Neuronal stem cell (in vitro differentiated cells): ENCODE measurements at regions not wholly inside any gene's neighbourhood (a gene's known extent, or its start where the extent isn't known, plus 50 kb on each side); places are given as distances from the start of the nearest gene placed in this dataset.

Experiments used
- DNase-seq: peaks from one replicate; pipeline ENCODE4 v3.0.0-alpha.2; 2013; ENCODE audit warnings: low spot score
- H2AFZ ChIP-seq: one replicate; pipeline ENCODE4 v1.6.1; 2013; ENCODE audit warnings: mild to moderate bottlenecking, low read length, inconsistent platforms
- H2AK5ac ChIP-seq: 2 replicates; pipeline ENCODE4 v1.6.1; 2013; ENCODE audit warnings: low read depth, mild to moderate bottlenecking, inconsistent platforms, low read length, moderate library complexity, mixed read lengths
- H2BK120ac ChIP-seq: 2 replicates; pipeline ENCODE4 v1.6.1; 2013; ENCODE audit warnings: low read depth, mild to moderate bottlenecking, inconsistent platforms, low read length, moderate library complexity, mixed read lengths
- H2BK12ac ChIP-seq: one replicate; pipeline ENCODE4 v1.6.1; 2013; ENCODE audit warnings: low read length, inconsistent platforms
- H2BK15ac ChIP-seq: 2 replicates; pipeline ENCODE4 v1.6.1; 2013; ENCODE audit warnings: mild to moderate bottlenecking, low read length, inconsistent platforms, mixed read lengths
- H2BK5ac ChIP-seq: one replicate; pipeline ENCODE4 v1.6.1; 2013; ENCODE audit warnings: inconsistent platforms, mild to moderate bottlenecking, low read length, moderate library complexity
- H3K14ac ChIP-seq: one replicate; pipeline ENCODE4 v1.6.1; 2013; ENCODE audit warnings: low read length, inconsistent platforms
- H3K18ac ChIP-seq: 2 replicates; pipeline ENCODE4 v1.6.1; 2013; ENCODE audit warnings: low read length, inconsistent platforms
- H3K23ac ChIP-seq: 2 replicates; pipeline ENCODE4 v1.6.1; 2013; ENCODE audit warnings: low read depth, mild to moderate bottlenecking, mixed read lengths, low read length, inconsistent platforms; ENCODE audit not compliant: poor library complexity
- H3K27ac ChIP-seq: replicated peaks from 3 replicates; pipeline ENCODE4 v1.5.1; 2013; ENCODE audit warnings: low read length, inconsistent platforms
- H3K27me3 ChIP-seq, 3 experiments: 2 replicates each; pipeline ENCODE4 v1.6.1; 2013; ENCODE audit warnings: low read length in 3 of 3, mild to moderate bottlenecking in 2 of 3, inconsistent platforms in 1 of 3, low read depth in 1 of 3, mixed read lengths in 1 of 3, moderate library complexity in 1 of 3; ENCODE audit not compliant: control insufficient read depth in 3 of 3, insufficient read depth in 3 of 3
- H3K36me3 ChIP-seq, 2 donors: replicated peaks in 1 of 2; 2 replicates each; pipeline ENCODE4 v1.6.1; 2013; ENCODE audit warnings: low read length in 2 of 2; ENCODE audit not compliant: control insufficient read depth in 2 of 2, insufficient read depth in 2 of 2
- H3K4ac ChIP-seq: 2 replicates; pipeline ENCODE4 v1.6.1; 2013; ENCODE audit warnings: inconsistent platforms, mild to moderate bottlenecking, low read length, moderate library complexity
- H3K4me1 ChIP-seq, 2 donors: 1 replicate in 1 of 2; 2 replicates in 1 of 2; pipeline ENCODE4 v1.6.1; 2013; ENCODE audit warnings: low read length in 2 of 2, low read depth in 1 of 2; ENCODE audit not compliant: control insufficient read depth in 2 of 2, insufficient read depth in 1 of 2
- H3K4me2 ChIP-seq: one replicate; pipeline ENCODE4 v1.6.1; 2013; ENCODE audit warnings: mild to moderate bottlenecking, low read length, inconsistent platforms; ENCODE audit not compliant: insufficient read depth, poor library complexity, severe bottlenecking
- H3K4me3 ChIP-seq, 2 donors: 2 replicates each; pipeline ENCODE4 v1.5.1; 2013; ENCODE audit warnings: low read length in 2 of 2, mild to moderate bottlenecking in 2 of 2, inconsistent platforms in 1 of 2, moderate library complexity in 1 of 2
- H3K79me1 ChIP-seq: one replicate; pipeline ENCODE4 v1.6.1; 2013; ENCODE audit warnings: low read depth, mild to moderate bottlenecking, inconsistent platforms, low read length, moderate library complexity
- H3K9ac ChIP-seq: one replicate; pipeline ENCODE4 v1.6.1; 2013; ENCODE audit warnings: mild to moderate bottlenecking, low read depth, low read length, inconsistent platforms; ENCODE audit not compliant: poor library complexity
- H3K9me3 ChIP-seq, 2 donors: replicated peaks in 1 of 2; 2 replicates each; pipeline versions ENCODE3 to v1.6.1; 2013; ENCODE audit warnings: low read length in 2 of 2, mild to moderate bottlenecking in 2 of 2, inconsistent platforms in 1 of 2, low read depth in 1 of 2, mixed read lengths in 1 of 2, moderate library complexity in 1 of 2; ENCODE audit not compliant: control insufficient read depth in 2 of 2, insufficient read depth in 1 of 2
- H4K8ac ChIP-seq: one replicate; pipeline ENCODE4 v1.6.1; 2013; ENCODE audit warnings: low read depth, mild to moderate bottlenecking, inconsistent platforms, low read length, moderate library complexity
- H4K91ac ChIP-seq: one replicate; pipeline ENCODE4 v1.6.1; 2013; ENCODE audit warnings: low read length, low read depth, mild to moderate bottlenecking, inconsistent platforms; ENCODE audit not compliant: poor library complexity
- WGBS, 2 donors: extraction: QIAGEN DNeasy Blood & Tissue Kit; methylation state at CpG; one replicate each; pipeline ENCODE4 v1.1.7; 2013; ENCODE audit warnings: missing lambda C conversion rate in 2 of 2, mixed read lengths in 1 of 2; ENCODE audit not compliant: insufficient read length in 2 of 2, insufficient replicate concordance in 1 of 2; ENCODE audit errors: extremely low coverage in 2 of 2; 5-methylcytosine and 5-hydroxymethylcytosine counted together

DNA sequence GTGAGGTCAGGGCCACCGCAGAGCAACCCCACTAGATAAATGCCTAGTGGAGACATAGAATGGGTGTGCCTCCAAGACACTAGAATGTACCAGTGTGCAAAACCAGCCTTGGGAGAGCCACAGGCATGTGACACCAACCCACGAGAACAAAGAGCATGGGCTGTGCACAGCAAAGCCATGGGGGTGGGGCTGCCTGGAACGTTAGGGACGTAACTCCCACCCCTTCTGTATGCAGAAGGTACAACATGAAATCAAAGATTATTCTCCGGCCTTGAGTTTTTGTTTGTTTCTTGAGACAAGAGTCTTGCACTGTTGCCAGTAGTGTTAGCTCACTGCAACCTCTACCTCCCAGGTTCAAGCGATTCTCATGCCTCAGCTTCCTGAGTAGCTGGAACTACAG is 99.5 kb downstream of the MID1IP1 start:
- Histone ChIP-seq H3K9me3 (no peaks in the 10 kb centered on the region), H2BK120ac (no peak overlapping the region), H2AK5ac (no peak overlapping the region), H2BK15ac (no peak overlapping the region), H3K27ac (no peak overlapping the region), H2BK5ac (no peak overlapping the region), H3K79me1 (no peaks in the 10 kb centered on the region), H3K18ac (no peak overlapping the region), H3K9ac (no peak overlapping the region), H3K36me3 (no peaks in the 10 kb centered on the region), H3K4ac (no peak overlapping the region), H3K27me3 (peaks cover 0 to 4% (median 0%) of the 10 kb centered on the region in 3 experiments), H3K4me1 (peaks cover 0 to 1% of the 10 kb centered on the region in 2 donors), H3K4me3 (no peak overlapping the region), H2BK12ac (no peak overlapping the region), H3K23ac (no peak overlapping the region), H3K4me2 (no peak overlapping the region), H3K14ac (no peak overlapping the region), H2AFZ (no peak overlapping the region), H4K8ac (no peak overlapping the region), H4K91ac (no peak overlapping the region)
- no peak for DNase-seq
- WGBS, 2 donors: no CpG with 5 or more reads among the region's 6 CpGs

GRCh38 chrX:38902972-38903492 is 101.8 kb downstream of the MID1IP1 start:
- no peak overlapping the region for H3K23ac ChIP-seq
- H3K14ac ChIP-seq: peak overlapping the region; percentile 21
- no peak overlapping the region for H3K9ac ChIP-seq
- H2BK15ac ChIP-seq: no peak overlapping the region
- no peak overlapping the region for H3K27ac ChIP-seq
- no peak overlapping the region for H4K91ac ChIP-seq
- no peaks in the 10 kb centered on the region for H3K9me3 ChIP-seq
- H3K4me2 ChIP-seq: no peak overlapping the region
- H2BK12ac ChIP-seq: no peak overlapping the region
- H2AFZ ChIP-seq: no peak overlapping the region
- no peaks in the 10 kb centered on the region for H3K79me1 ChIP-seq
- H3K27me3 ChIP-seq: peaks cover 0 to 4% (median 0%) of the 10 kb centered on the region in 3 experiments
- no peak overlapping the region for H2BK5ac ChIP-seq
- no peak overlapping the region for H3K4me3 ChIP-seq
- no peak overlapping the region for H3K18ac ChIP-seq
- no peak overlapping the region for H2BK120ac ChIP-seq
- no CpG with 5 or more reads among the region's 13 CpGs for WGBS, 2 donors
- H3K4ac ChIP-seq: no peak overlapping the region
- H4K8ac ChIP-seq: no peak overlapping the region
- peaks cover 0 to 2% of the 10 kb centered on the region in 2 donors for H3K4me1 ChIP-seq
- no peak for DNase-seq
- H3K36me3 ChIP-seq: no peaks in the 10 kb centered on the region
- no peak overlapping the region for H2AK5ac ChIP-seq

- Histone ChIP-seq H2AFZ (no peak overlapping the region), H3K23ac (no peak overlapping the region), H2BK15ac (no peak overlapping the region), H3K27me3 (no peaks in the 10 kb centered on the region), H3K79me1 (no peaks in the 10 kb centered on the region), H2BK5ac (no peak overlapping the region), H3K4me3 (no peak overlapping the region), H2BK12ac (no peak overlapping the region), H4K91ac (no peak overlapping the region), H2BK120ac (no peak overlapping the region), H3K9ac (no peak overlapping the region), H3K36me3 (no peaks in the 10 kb centered on the region), H4K8ac (no peak overlapping the region), H3K14ac (no peak overlapping the region), H2AK5ac (no peak overlapping the region), H3K4me2 (no peak overlapping the region), H3K4ac (no peak overlapping the region), H3K4me1 (no peaks in the 10 kb centered on the region), H3K27ac (no peak overlapping the region), H3K18ac (no peak overlapping the region), H3K9me3 (no peaks in the 10 kb centered on the region)
- DNase-seq: no peak
- no CpG with 5 or more reads among the region's 6 CpGs for WGBS, 2 donors
Measured at GRCh38 chrX:38916801-38917200, 115.5 kb downstream of the MID1IP1 start.

DNA sequence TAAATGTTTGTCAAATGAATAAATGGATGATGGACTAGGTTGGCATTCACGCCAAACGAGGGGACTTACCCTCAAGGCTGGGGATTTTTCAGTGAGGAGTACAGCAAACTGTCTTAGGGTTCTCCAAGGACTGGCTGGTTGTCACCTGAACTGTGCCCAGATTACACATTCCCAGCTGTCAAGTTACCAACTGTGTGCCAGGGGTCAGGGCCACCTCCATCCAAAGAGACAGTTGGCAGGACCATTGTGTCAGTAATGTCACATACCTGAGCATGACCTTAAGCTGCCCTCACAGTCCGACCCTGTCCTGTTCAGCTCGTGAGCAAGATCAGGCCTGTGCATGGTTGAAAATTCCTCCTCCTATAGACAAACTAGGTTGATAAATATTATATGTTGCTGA is 116.7 kb downstream of the MID1IP1 start:
- H3K79me1 ChIP-seq: no peaks in the 10 kb centered on the region
- H3K27me3 ChIP-seq: no peaks in the 10 kb centered on the region
- H3K14ac ChIP-seq: no peak overlapping the region
- no peaks in the 10 kb centered on the region for H3K4me1 ChIP-seq
- H3K4ac ChIP-seq: no peak overlapping the region
- no peak overlapping the region for H3K23ac ChIP-seq
- no peak overlapping the region for H3K18ac ChIP-seq
- no peak overlapping the region for H3K4me2 ChIP-seq
- no CpG with 5 or more reads among the region's 4 CpGs for WGBS, 2 donors
- no peak overlapping the region for H2BK120ac ChIP-seq
- H4K8ac ChIP-seq: no peak overlapping the region
- no peak overlapping the region for H2BK5ac ChIP-seq
- H3K9ac ChIP-seq: no peak overlapping the region
- DNase-seq: no peak
- no peak overlapping the region for H2AK5ac ChIP-seq
- no peak overlapping the region for H3K27ac ChIP-seq
- H2BK15ac ChIP-seq: no peak overlapping the region
- no peak overlapping the region for H2BK12ac ChIP-seq
- no peak overlapping the region for H2AFZ ChIP-seq
- no peak overlapping the region for H4K91ac ChIP-seq
- H3K4me3 ChIP-seq: no peak overlapping the region
- no peaks in the 10 kb centered on the region for H3K9me3 ChIP-seq
- H3K36me3 ChIP-seq: no peaks in the 10 kb centered on the region
